ENCODE measurements at regions not wholly inside any gene's neighbourhood (a gene's known extent, or its start where the extent isn't known, plus 50 kb on each side); places are given as distances from the start of the nearest gene placed in this dataset.

DNA sequence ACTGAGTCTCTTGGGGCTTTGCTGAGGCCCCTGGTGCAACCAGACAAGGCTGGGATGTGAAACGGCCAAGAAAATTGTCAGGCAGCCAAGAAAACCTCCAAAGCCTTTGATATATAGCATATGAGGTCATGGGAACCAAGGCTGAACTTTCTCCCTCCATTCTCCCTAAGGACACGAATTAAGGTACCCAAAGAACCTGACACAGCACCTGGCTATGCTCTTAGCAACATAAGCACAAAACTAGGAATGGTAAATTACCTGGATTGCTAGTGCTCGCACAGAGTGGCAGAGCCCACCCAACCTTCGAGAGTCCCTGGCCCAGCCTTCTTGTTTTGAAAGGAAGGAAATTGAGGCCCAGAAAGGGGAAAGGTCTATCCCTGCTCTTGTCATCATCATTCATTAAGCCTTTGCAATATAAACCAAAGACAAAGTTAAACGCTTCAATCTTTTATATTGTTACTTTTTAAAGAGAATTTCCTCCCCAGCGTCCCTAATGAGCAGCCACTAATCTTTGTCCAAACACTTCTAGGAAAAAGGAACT lies 220.0 kb upstream of the NR4A3 start:
- TF ChIP-seq, protein P1, sequence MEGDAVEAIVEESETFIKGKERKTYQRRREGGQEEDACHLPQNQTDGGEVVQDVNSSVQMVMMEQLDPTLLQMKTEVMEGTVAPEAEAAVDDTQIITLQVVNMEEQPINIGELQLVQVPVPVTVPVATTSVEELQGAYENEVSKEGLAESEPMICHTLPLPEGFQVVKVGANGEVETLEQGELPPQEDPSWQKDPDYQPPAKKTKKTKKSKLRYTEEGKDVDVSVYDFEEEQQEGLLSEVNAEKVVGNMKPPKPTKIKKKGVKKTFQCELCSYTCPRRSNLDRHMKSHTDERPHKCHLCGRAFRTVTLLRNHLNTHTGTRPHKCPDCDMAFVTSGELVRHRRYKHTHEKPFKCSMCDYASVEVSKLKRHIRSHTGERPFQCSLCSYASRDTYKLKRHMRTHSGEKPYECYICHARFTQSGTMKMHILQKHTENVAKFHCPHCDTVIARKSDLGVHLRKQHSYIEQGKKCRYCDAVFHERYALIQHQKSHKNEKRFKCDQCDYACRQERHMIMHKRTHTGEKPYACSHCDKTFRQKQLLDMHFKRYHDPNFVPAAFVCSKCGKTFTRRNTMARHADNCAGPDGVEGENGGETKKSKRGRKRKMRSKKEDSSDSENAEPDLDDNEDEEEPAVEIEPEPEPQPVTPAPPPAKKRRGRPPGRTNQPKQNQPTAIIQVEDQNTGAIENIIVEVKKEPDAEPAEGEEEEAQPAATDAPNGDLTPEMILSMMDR (IDR thresholded peaks at IDR 0.05; ENCODE audit: insufficient read depth, low read length): no peak
- H3K4me3 ChIP-seq (ENCODE audit: low read depth, low read length): no peak overlapping the region
- DNase-seq (ENCODE audit: low read depth): peak; percentile 2

DNA sequence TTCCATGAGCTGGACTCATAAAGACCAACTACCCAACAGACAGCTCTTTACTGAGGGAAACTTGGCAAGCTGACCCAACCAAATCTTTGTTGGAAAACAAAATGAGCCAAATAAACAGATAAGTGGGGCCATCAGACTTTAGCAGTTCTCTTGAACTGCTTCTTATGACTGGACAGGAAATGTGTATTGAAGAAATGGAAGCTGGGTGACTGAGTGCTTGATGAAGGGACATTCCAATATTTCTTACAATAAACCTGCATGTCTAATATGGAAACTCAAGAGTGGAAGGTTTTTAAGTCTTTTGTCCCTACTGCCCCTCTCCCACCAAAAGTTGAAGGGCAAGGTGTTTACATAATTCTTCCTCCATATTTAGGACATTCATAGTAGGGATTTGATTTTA lies 218.8 kb upstream of the NR4A3 start:
- TF ChIP-seq, protein P1 (IDR thresholded peaks at IDR 0.05; ENCODE audit: insufficient read depth, low read length): no peak
- DNase-seq (ENCODE audit: low read depth): no peak
- H3K4me3 ChIP-seq (ENCODE audit: low read depth, low read length): no peak overlapping the region

DNA sequence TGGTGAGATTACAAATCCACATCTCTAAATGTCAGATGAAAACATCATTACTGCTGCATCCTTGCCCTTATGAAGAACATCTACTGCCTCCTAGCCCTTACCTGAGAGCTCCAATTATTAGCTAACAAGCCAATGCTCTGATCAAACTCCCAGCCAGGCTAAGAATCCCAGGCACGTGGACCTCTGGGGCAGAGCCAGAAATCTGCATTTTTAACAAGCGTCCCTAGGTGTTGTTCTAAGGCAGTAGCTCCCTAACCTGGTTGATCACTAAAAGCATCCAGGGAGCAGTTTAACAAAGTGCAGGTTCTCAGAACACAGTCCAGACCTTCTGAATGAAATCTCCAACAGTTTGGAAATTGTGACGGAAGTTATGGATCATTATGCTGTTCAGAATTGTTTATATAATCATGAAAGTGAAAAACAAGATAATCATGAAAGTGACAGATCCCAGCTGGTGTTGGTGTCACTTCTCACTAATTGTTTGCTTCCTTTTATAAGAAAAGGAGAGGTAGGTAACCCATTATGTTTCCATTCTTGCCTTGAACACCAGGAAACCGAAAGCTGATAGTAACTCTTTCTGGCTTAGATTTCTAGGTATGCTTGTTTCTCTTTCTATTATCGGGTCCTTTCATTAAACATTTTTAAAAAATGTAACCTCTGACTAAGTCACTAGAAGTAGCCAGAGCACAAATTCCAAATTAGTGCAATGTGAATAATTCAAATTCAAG lies 216.5 kb upstream of the NR4A3 start:
- no peak for DNase-seq (ENCODE audit: low read depth)
- H3K4me3 ChIP-seq (ENCODE audit: low read depth, low read length): no peak overlapping the region
- TF ChIP-seq, protein P1 (IDR thresholded peaks at IDR 0.05; ENCODE audit: insufficient read depth, low read length): no peak

DNA sequence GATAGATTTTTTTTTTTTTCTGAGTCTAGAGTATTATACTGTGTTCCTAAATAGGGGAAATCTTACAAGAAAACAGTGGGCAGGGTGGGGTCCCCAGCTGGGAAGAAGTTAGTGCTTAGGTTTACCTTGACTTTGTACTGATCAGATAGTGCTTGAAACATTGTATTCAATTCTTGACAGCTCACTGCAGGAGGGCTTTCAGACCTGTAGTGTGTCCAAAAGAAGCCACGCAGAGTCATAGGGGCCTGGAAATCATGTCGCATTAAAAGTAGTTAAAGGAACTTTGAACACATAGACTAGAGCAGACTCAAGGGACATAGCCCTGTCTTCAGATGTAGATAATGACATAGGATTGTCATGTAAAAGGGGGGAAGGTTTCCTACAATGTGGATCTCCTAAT lies 215.4 kb upstream of the NR4A3 start:
- no peak for DNase-seq (ENCODE audit: low read depth)
- TF ChIP-seq, protein P1 (IDR thresholded peaks at IDR 0.05; ENCODE audit: insufficient read depth, low read length): no peak
- H3K4me3 ChIP-seq (ENCODE audit: low read depth, low read length): no peak overlapping the region

DNA sequence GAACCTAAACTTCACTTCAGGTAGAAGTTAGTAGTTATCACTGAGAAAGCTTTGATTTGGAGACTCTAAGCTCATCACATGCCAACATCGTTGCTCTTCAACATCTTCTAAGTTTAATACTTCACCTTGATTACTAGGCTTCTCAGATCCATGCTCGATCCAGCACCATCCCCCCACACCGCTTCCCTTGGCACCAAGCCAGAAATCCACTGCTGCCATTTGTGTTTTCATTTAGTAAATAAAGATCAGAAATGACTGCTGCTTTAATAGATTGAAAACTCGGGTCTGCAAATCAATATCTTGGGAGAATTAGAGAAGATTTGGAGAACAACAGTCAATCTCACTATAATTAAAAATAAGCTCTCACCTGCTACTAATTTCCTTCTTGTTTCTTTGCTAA lies 214.7 kb upstream of the NR4A3 start:
- no peak for DNase-seq (ENCODE audit: low read depth)
- no peak overlapping the region for H3K4me3 ChIP-seq (ENCODE audit: low read depth, low read length)
- TF ChIP-seq, protein P1 (IDR thresholded peaks at IDR 0.05; ENCODE audit: insufficient read depth, low read length): no peak

DNA sequence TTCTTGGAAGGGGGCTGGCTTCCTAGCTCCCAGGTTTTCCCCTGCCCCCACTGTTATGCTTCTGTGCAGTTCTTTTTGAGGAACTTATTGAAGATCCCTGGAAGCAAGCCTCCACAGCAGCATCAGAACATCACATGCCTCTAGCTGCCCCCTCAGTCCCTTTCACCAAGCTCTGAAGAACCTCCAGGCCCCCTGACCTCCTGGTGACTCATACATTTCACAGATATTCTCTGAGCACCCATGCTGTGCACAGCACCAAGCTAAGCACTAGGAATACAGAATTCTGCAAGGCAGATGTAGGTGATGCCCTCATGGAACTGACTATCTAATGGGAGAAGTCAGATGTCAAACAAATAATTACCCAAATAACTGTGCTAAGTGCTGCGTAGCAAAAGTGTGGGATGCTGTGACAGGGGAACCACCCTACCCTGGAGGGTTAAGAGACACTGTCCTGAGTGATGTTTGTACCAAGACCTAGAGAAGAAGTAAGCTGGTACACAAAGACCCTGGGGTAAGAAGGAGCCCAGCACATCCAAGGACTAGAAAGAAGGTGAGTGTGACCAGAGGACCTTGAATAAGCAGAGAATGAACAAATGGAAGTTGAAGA lies 213.7 kb upstream of the NR4A3 start:
- TF ChIP-seq, protein P1 (IDR thresholded peaks at IDR 0.05; ENCODE audit: insufficient read depth, low read length): no peak

More for the DNA sequence above, 213.7 kb upstream of the NR4A3 start:
- DNase-seq (ENCODE audit: low read depth): no peak
- H3K4me3 ChIP-seq (ENCODE audit: low read depth, low read length): no peak overlapping the region
